ENCODE measurements at regions not wholly inside any gene's neighbourhood (a gene's known extent, or its start where the extent isn't known, plus 50 kb on each side); places are given as distances from the start of the nearest gene placed in this dataset.

DNA sequence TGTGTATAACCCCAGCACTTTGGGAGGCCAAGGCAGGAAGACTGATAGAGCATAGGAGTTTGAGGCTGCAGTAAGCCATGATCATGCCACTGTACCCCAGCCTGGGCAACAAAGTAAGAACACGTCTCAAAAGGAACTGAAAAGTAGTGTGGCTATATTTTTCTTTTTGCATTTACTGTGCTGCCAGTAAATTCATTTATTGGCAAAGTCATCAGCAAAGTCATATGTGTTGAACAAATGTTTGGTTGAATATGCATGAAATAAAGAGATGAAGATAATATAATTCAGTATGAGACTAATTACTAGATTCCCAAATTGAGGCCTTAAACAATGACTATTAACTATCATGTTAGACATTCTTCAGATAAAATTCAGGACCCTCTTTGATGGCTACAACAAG lies 829.1 kb downstream of the PCDH7 start:
- intact Hi-C loops (cut with DNase I), result no loop called here
- H3K4me1 ChIP-seq, result no peaks in the 10 kb centered on the region
- TF ChIP-seq, protein P1, sequence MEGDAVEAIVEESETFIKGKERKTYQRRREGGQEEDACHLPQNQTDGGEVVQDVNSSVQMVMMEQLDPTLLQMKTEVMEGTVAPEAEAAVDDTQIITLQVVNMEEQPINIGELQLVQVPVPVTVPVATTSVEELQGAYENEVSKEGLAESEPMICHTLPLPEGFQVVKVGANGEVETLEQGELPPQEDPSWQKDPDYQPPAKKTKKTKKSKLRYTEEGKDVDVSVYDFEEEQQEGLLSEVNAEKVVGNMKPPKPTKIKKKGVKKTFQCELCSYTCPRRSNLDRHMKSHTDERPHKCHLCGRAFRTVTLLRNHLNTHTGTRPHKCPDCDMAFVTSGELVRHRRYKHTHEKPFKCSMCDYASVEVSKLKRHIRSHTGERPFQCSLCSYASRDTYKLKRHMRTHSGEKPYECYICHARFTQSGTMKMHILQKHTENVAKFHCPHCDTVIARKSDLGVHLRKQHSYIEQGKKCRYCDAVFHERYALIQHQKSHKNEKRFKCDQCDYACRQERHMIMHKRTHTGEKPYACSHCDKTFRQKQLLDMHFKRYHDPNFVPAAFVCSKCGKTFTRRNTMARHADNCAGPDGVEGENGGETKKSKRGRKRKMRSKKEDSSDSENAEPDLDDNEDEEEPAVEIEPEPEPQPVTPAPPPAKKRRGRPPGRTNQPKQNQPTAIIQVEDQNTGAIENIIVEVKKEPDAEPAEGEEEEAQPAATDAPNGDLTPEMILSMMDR (IDR thresholded peaks at IDR 0.05), result no peak
- H3K9me3 ChIP-seq, result no peaks in the 10 kb centered on the region
- no peak for ATAC-seq
- no peak for DNase-seq
- no peak overlapping the region for H3K27ac ChIP-seq
- no peaks in the 10 kb centered on the region for H3K36me3 ChIP-seq
- no peaks in the 10 kb centered on the region for H3K27me3 ChIP-seq
- H3K4me3 ChIP-seq, result no peak overlapping the region

DNA sequence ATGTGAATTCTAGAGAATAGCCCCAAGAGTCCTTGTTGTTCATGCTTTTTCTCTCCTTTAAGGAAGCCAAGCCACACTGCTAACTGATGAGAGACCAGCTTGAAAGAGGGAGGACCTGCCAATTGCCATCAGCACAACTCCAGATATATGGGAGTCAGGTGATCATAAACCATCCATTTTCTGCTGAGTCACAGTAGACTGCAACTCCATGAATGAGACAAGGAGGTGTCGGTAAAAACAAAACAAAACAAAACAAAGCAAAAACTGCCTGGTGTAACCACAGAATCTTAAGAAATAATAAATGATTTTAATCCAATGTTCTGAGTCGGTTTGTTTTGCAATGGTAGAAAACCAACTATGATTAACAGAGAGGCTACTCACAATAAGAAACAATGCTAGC lies 837.3 kb downstream of the PCDH7 start:
- no peaks in the 10 kb centered on the region for H3K9me3 ChIP-seq
- H3K27me3 ChIP-seq, result no peaks in the 10 kb centered on the region
- intact Hi-C loops (cut with DNase I), result no loop called here
- no peak for DNase-seq
- TF ChIP-seq, protein P1 (IDR thresholded peaks at IDR 0.05), result no peak
- H3K4me3 ChIP-seq, result no peak overlapping the region
- no peak for ATAC-seq
- no peaks in the 10 kb centered on the region for H3K4me1 ChIP-seq
- no peaks in the 10 kb centered on the region for H3K36me3 ChIP-seq
- no peak overlapping the region for H3K27ac ChIP-seq

DNA sequence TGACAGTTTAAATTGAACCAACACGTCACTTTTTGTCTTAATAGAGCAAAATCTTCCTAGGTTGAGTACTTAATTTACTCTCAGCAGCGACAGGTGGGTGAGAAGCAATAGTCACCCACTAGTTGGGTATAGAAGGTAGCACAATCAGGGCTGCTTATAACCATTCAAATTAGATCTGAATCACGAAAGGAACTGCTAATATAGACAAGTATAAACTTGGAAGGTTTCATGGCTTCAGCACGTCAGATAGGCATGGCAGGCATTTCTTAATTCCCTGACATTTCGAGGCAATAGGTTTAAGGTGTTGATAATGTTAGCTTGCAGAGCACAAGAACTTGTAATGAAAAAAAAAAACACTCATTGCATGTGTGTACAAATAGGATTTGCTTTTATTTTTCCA lies 853.4 kb downstream of the PCDH7 start:
- Histone ChIP-seq H3K4me1 (no peaks in the 10 kb centered on the region), H3K27ac (no peak overlapping the region), H3K27me3 (no peaks in the 10 kb centered on the region), H3K36me3 (no peaks in the 10 kb centered on the region), H3K4me3 (no peak overlapping the region), H3K9me3 (no peaks in the 10 kb centered on the region)
- ATAC-seq (no peak), DNase-seq (no peak)
- TF ChIP-seq, protein P1 (IDR thresholded peaks at IDR 0.05), result no peak
- intact Hi-C loops (cut with DNase I), result no loop called here

DNA sequence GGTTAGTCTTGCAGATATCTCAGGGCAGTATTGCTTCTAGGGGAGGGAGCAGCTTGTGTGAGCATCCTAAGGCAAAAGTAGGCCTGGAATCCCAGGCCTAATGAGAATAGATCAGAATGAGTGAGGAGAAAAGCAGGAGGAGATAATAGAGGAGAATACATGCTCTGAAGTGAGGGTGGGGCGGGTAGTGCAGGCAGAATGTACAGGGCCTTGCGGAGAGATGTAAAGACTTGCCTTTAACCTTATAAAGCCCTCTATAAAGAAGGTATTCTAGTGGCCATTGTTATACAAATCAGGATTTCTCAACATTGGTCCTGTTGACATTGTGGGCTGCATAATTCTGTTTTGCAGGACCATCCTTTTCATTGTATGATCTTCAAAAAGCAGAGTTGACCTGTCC lies 855.3 kb downstream of the PCDH7 start:
- Histone ChIP-seq H3K9me3 (no peaks in the 10 kb centered on the region), H3K27ac (no peak overlapping the region), H3K27me3 (no peaks in the 10 kb centered on the region), H3K4me3 (no peak overlapping the region), H3K36me3 (no peaks in the 10 kb centered on the region), H3K4me1 (no peaks in the 10 kb centered on the region)
- DNase-seq (no peak), ATAC-seq (no peak)
- TF ChIP-seq, protein P1 (IDR thresholded peaks at IDR 0.05), result no peak
- intact Hi-C loops (cut with DNase I), result no loop called here

DNA sequence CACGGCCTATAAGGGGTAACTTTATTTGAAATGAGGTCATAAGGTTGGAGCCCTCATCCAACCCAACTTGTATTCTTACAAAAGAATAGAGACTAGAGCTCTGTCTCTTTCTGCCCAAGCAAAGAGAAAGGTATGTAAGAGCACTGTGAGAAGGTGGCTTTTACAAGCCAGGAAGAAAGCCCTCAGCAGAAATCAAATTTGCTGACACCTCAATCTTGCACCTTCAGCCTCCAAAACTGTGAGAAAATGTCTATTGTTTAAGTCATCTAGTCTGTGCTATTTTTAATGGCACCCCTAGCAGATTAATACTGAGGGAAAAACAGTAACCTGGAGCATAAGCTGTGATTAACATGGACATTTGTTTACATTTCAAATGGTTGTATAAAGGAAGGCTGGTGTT lies 860.7 kb downstream of the PCDH7 start:
- Histone ChIP-seq H3K27ac (no peak overlapping the region), H3K9me3 (no peaks in the 10 kb centered on the region), H3K4me3 (no peak overlapping the region), H3K36me3 (no peaks in the 10 kb centered on the region), H3K27me3 (no peaks in the 10 kb centered on the region), H3K4me1 (no peaks in the 10 kb centered on the region)
- intact Hi-C loops (cut with DNase I), result no loop called here
- ATAC-seq (no peak), DNase-seq (no peak)
- TF ChIP-seq, protein P1 (IDR thresholded peaks at IDR 0.05), result no peak

DNA sequence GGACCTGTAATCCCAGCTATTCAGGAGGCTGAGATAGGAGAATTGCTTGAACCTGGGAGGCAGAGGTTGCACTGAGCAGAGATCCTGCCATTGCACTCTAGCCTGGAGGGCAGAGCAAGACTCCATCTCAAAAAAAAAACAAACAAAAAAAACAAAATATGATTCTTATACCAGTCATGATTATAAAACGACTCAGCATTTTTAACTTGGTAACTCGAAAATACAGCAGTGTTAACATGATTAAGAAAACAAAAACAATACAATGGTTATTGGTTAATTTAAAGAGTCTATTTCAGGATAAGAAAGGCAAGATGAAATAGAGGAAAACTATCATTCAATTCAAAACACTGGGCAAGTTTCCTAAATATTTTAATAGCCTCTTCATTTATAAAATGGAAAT lies 865.3 kb downstream of the PCDH7 start:
- ATAC-seq, result no peak
- H3K27ac ChIP-seq, result no peak overlapping the region
- no peaks in the 10 kb centered on the region for H3K36me3 ChIP-seq
- TF ChIP-seq, protein P1 (IDR thresholded peaks at IDR 0.05), result no peak
- no peaks in the 10 kb centered on the region for H3K9me3 ChIP-seq
- H3K4me3 ChIP-seq, result no peak overlapping the region
- H3K27me3 ChIP-seq, result no peaks in the 10 kb centered on the region
- no peaks in the 10 kb centered on the region for H3K4me1 ChIP-seq
- intact Hi-C loops (cut with DNase I), result no loop called here
- no peak for DNase-seq
